Endothelial cell of umbilical vein (primary cell): ENCODE measurements at regions not wholly inside any gene's neighbourhood (a gene's known extent, or its start where the extent isn't known, plus 50 kb on each side); places are given as distances from the start of the nearest gene placed in this dataset.

Experiments
- BruUV-seq: library from RNA; stranded (reverse); fragments of 400-500 nt; replicated peaks from 2 replicates; lab custom pipeline; 2021; lab: Mats Ljungman, UMichigan
- CTCF ChIA-PET: fragments of 300-600, 350-600 bp; sonication (Branson Sonifier 250); formaldehyde crosslinking; loops from one replicate; lab custom pipeline; 2021; ENCODE audit warnings: antibody characterized with exemption, inconsistent platforms; lab: Charles Lee
- POLR2A ChIA-PET: fragments of 300-600, 350-600 bp; sonication (Branson Sonifier 250); formaldehyde crosslinking; loops from one replicate; lab custom pipeline; 2021; ENCODE audit warnings: antibody characterized with exemption, inconsistent platforms; lab: Charles Lee
- DNase-seq: peaks from one replicate; pipeline ENCODE4 v3.0.0-alpha.2; 2011; ENCODE audit warnings: low read depth, low spot score
- FAIRE-seq: peaks from 2 replicates; lab custom pipeline; 2011; peaks lifted over from hg19 to GRCh38; lab: Jason Lieb, UNC
- H2AFZ ChIP-seq: 2 replicates; pipeline ENCODE4 v1.6.0; 2012; ENCODE audit warnings: low read depth, low read length, control low read depth, inconsistent platforms
- H3K27ac ChIP-seq: 2 replicates; pipeline ENCODE4 v1.5.1; 2011; ENCODE audit warnings: low read depth, mild to moderate bottlenecking, control low read depth, low read length, moderate library complexity; ENCODE audit not compliant: insufficient read depth
- H3K27me3 ChIP-seq, 2 experiments: 2 replicates each; pipeline versions ENCODE4 v1.6.0 to v1.6.1; 2011; ENCODE audit warnings: low read length in 2 of 2, mixed read lengths in 1 of 2; ENCODE audit not compliant: control insufficient read depth in 2 of 2, insufficient read depth in 2 of 2
- H3K36me3 ChIP-seq, 2 experiments: 2 replicates in 1 of 2; 3 replicates in 1 of 2; pipeline ENCODE4 v1.5.1; 2011; ENCODE audit warnings: low read length in 2 of 2, mild to moderate bottlenecking in 1 of 2, moderate library complexity in 1 of 2; ENCODE audit not compliant: control insufficient read depth in 2 of 2, insufficient read depth in 2 of 2; ENCODE audit errors: extremely low read depth in 1 of 2
- H3K4me1 ChIP-seq: 3 replicates; pipeline ENCODE4 v1.5.1; 2011; ENCODE audit warnings: mild to moderate bottlenecking, low read length; ENCODE audit not compliant: control insufficient read depth, insufficient read depth; ENCODE audit errors: extremely low read depth
- H3K4me2 ChIP-seq: 2 replicates; pipeline ENCODE4 v1.6.1; 2011; ENCODE audit warnings: low read length, control low read depth, mixed read lengths; ENCODE audit not compliant: insufficient read depth
- H3K4me3 ChIP-seq, 3 experiments: fragments of 200-600 bp in 1 of 3; sonication (generic), shearing (Covaris generic) in 1 of 3; replicated peaks in 1 of 3; 2 replicates each; pipeline ENCODE4 v1.5.1; 2011 to 2016; ENCODE audit warnings: control low read depth in 3 of 3, low read length in 3 of 3, mild to moderate bottlenecking in 2 of 3, inconsistent platforms in 1 of 3, low read depth in 1 of 3, moderate library complexity in 1 of 3; ENCODE audit not compliant: insufficient read depth in 1 of 3
- H3K79me2 ChIP-seq: 2 replicates; pipeline ENCODE4 v1.6.0; 2012; ENCODE audit warnings: low read length, inconsistent platforms; ENCODE audit not compliant: control insufficient read depth, insufficient read depth
- H3K9ac ChIP-seq: replicated peaks from 2 replicates; pipeline ENCODE3; 2011; ENCODE audit warnings: low read length, control low read depth; ENCODE audit not compliant: insufficient read depth; ENCODE audit errors: extremely low read depth
- H3K9me1 ChIP-seq: replicated peaks from 3 replicates; pipeline ENCODE4 v1.6.0; 2011; ENCODE audit warnings: mild to moderate bottlenecking, low read length; ENCODE audit not compliant: control insufficient read depth, insufficient read depth; ENCODE audit errors: extremely low read depth
- H3K9me3 ChIP-seq: replicated peaks from 2 replicates; pipeline ENCODE4 v1.5.1; 2012; ENCODE audit warnings: low read length, inconsistent platforms; ENCODE audit not compliant: control insufficient read depth, insufficient read depth
- H4K20me1 ChIP-seq: replicated peaks from 2 replicates; pipeline ENCODE3; 2011; ENCODE audit warnings: mild to moderate bottlenecking, low read length; ENCODE audit not compliant: control insufficient read depth, insufficient read depth; ENCODE audit errors: extremely low read depth
- FOS ChIP-seq: IDR thresholded peaks from 2 replicates; pipeline ENCODE4 v1.6.1; 2011; ENCODE audit warnings: mild to moderate bottlenecking, low read length, moderate library complexity, borderline replicate concordance; ENCODE audit not compliant: insufficient read depth
- GATA2 ChIP-seq: IDR thresholded peaks from 2 replicates; pipeline ENCODE4 v1.7.0; 2011; ENCODE audit warnings: low read depth, mild to moderate bottlenecking, moderate library complexity, mixed read lengths, low read length; ENCODE audit not compliant: insufficient read length, insufficient read depth
- JUN ChIP-seq: IDR thresholded peaks from 2 replicates; pipeline ENCODE4 v1.6.1; 2011; ENCODE audit warnings: borderline replicate concordance, low read depth; ENCODE audit not compliant: insufficient read length, insufficient read depth
- MYC ChIP-seq: IDR thresholded peaks from one replicate; pipeline ENCODE4 v1.6.1; 2011; ENCODE audit warnings: mild to moderate bottlenecking, low read depth, low read length
- POLR2A ChIP-seq: IDR thresholded peaks from 2 replicates; pipeline ENCODE4 v1.6.1; 2012; ENCODE audit warnings: low read depth, mild to moderate bottlenecking, control low read depth, low read length
- POLR2AphosphoS5 ChIP-seq: IDR thresholded peaks from 2 replicates; pipeline ENCODE4 v1.6.1; 2012; ENCODE audit warnings: low read depth, mild to moderate bottlenecking, control low read depth, low read length, moderate library complexity; ENCODE audit not compliant: insufficient read depth
- dilution Hi-C: fragments of 300-500 bp; cut with MboI; formaldehyde crosslinking; loops from one replicate; pipeline ENCODE4 v1.15.0; 2019; ENCODE audit warnings: low sequenced_read_pairs; ENCODE audit not compliant: extremely low pct_ligation_motif_present
- intact Hi-C: fragments of 100-400 bp; cut with micrococcal nuclease; formaldehyde crosslinking; loops from one replicate; pipeline ENCODE4 v1.10.0; 2022
- TF ChIP-seq, protein P1 (sequence below): IDR thresholded peaks from 2 replicates; pipeline ENCODE4 v1.6.1; 2011; ENCODE audit not compliant: insufficient read depth, insufficient read length
- TF ChIP-seq, protein P2 (sequence below), 2 donors: IDR thresholded peaks; 1 replicate in 1 of 2; 2 replicates in 1 of 2; pipeline ENCODE4 v1.5.1; 2011; ENCODE audit warnings: low read length in 2 of 2, mild to moderate bottlenecking in 2 of 2, moderate library complexity in 2 of 2, control low read depth in 1 of 2, inconsistent platforms in 1 of 2, low read depth in 1 of 2; ENCODE audit not compliant: insufficient read depth in 1 of 2; ENCODE audit errors: extremely low read depth in 1 of 2

DNA sequence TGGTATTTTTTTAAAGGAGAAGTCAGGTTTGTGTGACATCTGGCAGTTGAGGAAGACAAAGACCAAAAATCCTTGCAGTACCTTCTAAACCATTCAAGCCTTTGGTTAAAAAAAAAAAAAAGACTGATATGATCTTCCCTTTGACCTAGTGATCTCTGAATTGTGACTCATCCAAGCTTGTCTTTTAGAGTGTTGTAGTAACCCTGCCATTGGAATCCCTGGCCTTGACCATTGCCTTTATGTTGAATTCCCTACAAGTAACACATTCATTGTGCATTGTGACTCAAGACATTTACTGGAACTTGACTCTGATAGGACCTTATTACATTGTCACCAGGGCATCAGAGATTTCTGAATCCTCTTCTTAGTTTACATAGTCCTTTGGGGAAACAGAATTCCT is 1469.0 kb downstream of the TECRL start:
- H3K27ac ChIP-seq: no peak overlapping the region
- H2AFZ ChIP-seq: no peak overlapping the region
- TF ChIP-seq MYC: no peak
- TF ChIP-seq POLR2AphosphoS5: no peak
- TF ChIP-seq FOS: no peak
- TF ChIP-seq POLR2A: no peak
- TF ChIP-seq, protein P1, sequence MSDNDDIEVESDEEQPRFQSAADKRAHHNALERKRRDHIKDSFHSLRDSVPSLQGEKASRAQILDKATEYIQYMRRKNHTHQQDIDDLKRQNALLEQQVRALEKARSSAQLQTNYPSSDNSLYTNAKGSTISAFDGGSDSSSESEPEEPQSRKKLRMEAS: no peak
- TF ChIP-seq GATA2: no peak
- TF ChIP-seq, protein P2, sequence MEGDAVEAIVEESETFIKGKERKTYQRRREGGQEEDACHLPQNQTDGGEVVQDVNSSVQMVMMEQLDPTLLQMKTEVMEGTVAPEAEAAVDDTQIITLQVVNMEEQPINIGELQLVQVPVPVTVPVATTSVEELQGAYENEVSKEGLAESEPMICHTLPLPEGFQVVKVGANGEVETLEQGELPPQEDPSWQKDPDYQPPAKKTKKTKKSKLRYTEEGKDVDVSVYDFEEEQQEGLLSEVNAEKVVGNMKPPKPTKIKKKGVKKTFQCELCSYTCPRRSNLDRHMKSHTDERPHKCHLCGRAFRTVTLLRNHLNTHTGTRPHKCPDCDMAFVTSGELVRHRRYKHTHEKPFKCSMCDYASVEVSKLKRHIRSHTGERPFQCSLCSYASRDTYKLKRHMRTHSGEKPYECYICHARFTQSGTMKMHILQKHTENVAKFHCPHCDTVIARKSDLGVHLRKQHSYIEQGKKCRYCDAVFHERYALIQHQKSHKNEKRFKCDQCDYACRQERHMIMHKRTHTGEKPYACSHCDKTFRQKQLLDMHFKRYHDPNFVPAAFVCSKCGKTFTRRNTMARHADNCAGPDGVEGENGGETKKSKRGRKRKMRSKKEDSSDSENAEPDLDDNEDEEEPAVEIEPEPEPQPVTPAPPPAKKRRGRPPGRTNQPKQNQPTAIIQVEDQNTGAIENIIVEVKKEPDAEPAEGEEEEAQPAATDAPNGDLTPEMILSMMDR (IDR thresholded peaks at IDR 0.05; ENCODE audit: extremely low read depth in 1 of 2, insufficient read depth in 1 of 2, low read depth in 1 of 2, low read length in 2 of 2): no peak
- no peak for TF ChIP-seq JUN
- H3K9ac ChIP-seq: no peak overlapping the region
- no peaks in the 10 kb centered on the region for H3K27me3 ChIP-seq
- H3K4me3 ChIP-seq: no peak overlapping the region
- DNase-seq (no peak), FAIRE-seq (no peak)
- no peaks in the 10 kb centered on the region for H3K9me3 ChIP-seq
- CTCF ChIA-PET: no interaction called here
- no TSS peak for BruUV-seq
- H3K36me3 ChIP-seq: no peaks in the 10 kb centered on the region
- H4K20me1 ChIP-seq: no peaks in the 10 kb centered on the region
- intact Hi-C loops (no loop called here), dilution Hi-C loops (no loop called here)
- POLR2A ChIA-PET: no interaction called here
- no peak overlapping the region for H3K4me2 ChIP-seq
- H3K9me1 ChIP-seq: no peaks in the 10 kb centered on the region
- H3K4me1 ChIP-seq: no peaks in the 10 kb centered on the region
- no peaks in the 10 kb centered on the region for H3K79me2 ChIP-seq
